RWPE2 (cell line): ENCODE measurements at regions not wholly inside any gene's neighbourhood (a gene's known extent, or its start where the extent isn't known, plus 50 kb on each side); places are given as distances from the start of the nearest gene placed in this dataset.

ENCODE experiments used
- ATAC-seq: fragments of 200-7000 bp; cut with Tn5 transposase; 3 replicates; pipeline ENCODE4 v1.9.1; 2021; ENCODE audit warnings: low read depth
- DNase-seq: peaks from one replicate; pipeline ENCODE4 v3.0.0-alpha.2; 2020; ENCODE audit warnings: low spot score
- H3K27ac ChIP-seq: fragments of 450-650 bp; 2 replicates; pipeline ENCODE4 v1.5.1; 2017; ENCODE audit warnings: mild to moderate bottlenecking; ENCODE audit not compliant: poor library complexity, severe bottlenecking
- H3K27me3 ChIP-seq: fragments of 250-450 bp; sonication (Bioruptor Pico); 2 replicates; pipeline ENCODE4 v1.5.1; 2021; ENCODE audit warnings: mild to moderate bottlenecking, moderate library complexity; ENCODE audit not compliant: insufficient read depth, poor library complexity, severe bottlenecking
- H3K36me3 ChIP-seq: fragments of 250-450 bp; sonication (Bioruptor Pico); 2 replicates; pipeline ENCODE4 v1.5.1; 2020; ENCODE audit warnings: low read depth, mild to moderate bottlenecking, moderate library complexity
- H3K4me1 ChIP-seq: fragments of 250-450 bp; sonication (Bioruptor Pico); 2 replicates; pipeline ENCODE4 v1.5.1; 2021; ENCODE audit warnings: mild to moderate bottlenecking, moderate library complexity; ENCODE audit not compliant: insufficient read depth, poor library complexity, severe bottlenecking
- H3K4me3 ChIP-seq: fragments of 250-450 bp; sonication (Bioruptor Pico); 2 replicates; pipeline ENCODE4 v1.5.1; 2021; ENCODE audit warnings: mild to moderate bottlenecking, moderate library complexity; ENCODE audit not compliant: severe bottlenecking
- H3K9me3 ChIP-seq: fragments of 250-450 bp; sonication (Bioruptor Pico); 2 replicates; pipeline ENCODE4 v1.5.1; 2021; ENCODE audit warnings: mild to moderate bottlenecking, moderate library complexity; ENCODE audit not compliant: severe bottlenecking
- TF ChIP-seq, protein P1 (sequence below): fragments of 450-650 bp; IDR thresholded peaks from one replicate; pipeline ENCODE4 v1.5.1; 2017; ENCODE audit warnings: mild to moderate bottlenecking, moderate library complexity; ENCODE audit not compliant: poor library complexity, severe bottlenecking

DNA sequence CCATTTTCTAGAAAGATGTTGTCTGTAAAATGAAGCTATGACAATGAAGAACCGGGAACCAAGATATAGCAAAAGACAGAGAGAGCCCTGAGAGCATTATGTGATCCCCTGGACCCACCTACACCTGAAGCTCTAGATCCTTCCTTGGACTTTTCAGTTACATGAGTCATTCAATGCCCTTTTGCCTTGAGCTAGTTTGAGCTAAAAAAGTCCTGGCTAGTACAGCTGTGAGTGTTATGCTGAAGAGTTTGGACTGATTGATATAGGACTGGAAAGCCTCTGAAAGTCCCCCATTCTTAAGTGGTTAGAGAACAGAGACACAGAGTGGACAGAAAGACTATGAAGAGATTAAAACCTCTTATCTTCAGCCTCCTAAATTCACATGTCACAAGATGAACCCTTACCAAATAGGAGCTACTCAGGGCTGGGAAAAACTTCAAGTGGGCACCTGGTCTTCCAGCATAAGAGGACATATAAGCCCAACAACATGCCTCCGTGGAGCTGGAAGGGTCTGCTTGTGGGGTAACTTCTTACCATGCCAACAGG, 386.8 kb upstream of the NFE2L3 start:
- Histone ChIP-seq H3K27me3 (no peaks in the 10 kb centered on the region), H3K36me3 (no peaks in the 10 kb centered on the region), H3K9me3 (no peaks in the 10 kb centered on the region), H3K4me3 (no peak overlapping the region), H3K4me1 (no peaks in the 10 kb centered on the region), H3K27ac (no peak overlapping the region)
- TF ChIP-seq, protein P1, sequence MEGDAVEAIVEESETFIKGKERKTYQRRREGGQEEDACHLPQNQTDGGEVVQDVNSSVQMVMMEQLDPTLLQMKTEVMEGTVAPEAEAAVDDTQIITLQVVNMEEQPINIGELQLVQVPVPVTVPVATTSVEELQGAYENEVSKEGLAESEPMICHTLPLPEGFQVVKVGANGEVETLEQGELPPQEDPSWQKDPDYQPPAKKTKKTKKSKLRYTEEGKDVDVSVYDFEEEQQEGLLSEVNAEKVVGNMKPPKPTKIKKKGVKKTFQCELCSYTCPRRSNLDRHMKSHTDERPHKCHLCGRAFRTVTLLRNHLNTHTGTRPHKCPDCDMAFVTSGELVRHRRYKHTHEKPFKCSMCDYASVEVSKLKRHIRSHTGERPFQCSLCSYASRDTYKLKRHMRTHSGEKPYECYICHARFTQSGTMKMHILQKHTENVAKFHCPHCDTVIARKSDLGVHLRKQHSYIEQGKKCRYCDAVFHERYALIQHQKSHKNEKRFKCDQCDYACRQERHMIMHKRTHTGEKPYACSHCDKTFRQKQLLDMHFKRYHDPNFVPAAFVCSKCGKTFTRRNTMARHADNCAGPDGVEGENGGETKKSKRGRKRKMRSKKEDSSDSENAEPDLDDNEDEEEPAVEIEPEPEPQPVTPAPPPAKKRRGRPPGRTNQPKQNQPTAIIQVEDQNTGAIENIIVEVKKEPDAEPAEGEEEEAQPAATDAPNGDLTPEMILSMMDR, result no peak
- DNase-seq (no peak), ATAC-seq (no peak)

DNA sequence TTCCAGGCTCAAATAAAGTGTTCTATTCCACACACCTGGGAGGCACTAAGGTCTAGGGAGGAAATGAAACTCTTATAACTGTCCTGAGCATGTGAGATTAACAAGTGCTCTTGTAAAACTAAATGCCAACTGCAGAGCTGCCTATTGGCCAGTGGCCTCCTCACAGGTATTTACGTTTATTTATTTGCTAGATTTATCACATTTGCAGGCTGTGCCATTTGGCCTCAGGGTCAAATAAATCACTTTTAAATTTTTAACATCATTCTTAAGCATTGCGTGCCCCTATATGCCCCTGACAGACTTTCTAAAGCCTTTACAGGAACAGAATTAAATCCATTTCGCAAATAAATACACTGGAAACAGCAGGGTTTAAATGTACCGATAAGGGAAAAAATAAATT, 381.8 kb upstream of the NFE2L3 start:
- no peak overlapping the region for H3K4me3 ChIP-seq
- H3K27me3 ChIP-seq, result no peaks in the 10 kb centered on the region
- H3K27ac ChIP-seq, result no peak overlapping the region
- no peaks in the 10 kb centered on the region for H3K36me3 ChIP-seq
- no peaks in the 10 kb centered on the region for H3K9me3 ChIP-seq
- no peak for DNase-seq
- H3K4me1 ChIP-seq, result no peaks in the 10 kb centered on the region
- TF ChIP-seq, protein P1, result no peak
- ATAC-seq, result no peak

DNA sequence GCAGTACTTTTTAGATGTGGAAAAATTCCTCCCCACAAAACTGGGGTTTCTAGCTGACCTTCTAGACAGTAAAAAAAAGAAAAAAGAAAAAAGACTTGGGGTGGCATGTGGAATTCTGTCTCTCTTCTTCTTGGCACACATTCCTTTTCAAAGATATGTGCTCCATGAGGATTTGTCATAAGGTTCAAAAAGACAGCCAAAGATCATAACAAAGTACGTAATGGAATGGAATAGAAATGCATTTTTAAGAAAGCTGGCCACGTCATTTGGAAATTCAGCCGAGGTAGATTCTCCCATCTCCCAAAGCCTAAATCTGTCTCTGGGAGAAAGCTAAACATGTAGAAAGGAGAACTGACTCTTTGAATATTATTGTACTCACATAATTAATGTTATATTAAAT, 381.3 kb upstream of the NFE2L3 start:
- no peaks in the 10 kb centered on the region for H3K27me3 ChIP-seq
- DNase-seq, result no peak
- TF ChIP-seq, protein P1, result no peak
- H3K36me3 ChIP-seq, result no peaks in the 10 kb centered on the region
- H3K4me1 ChIP-seq, result no peaks in the 10 kb centered on the region
- H3K27ac ChIP-seq, result no peak overlapping the region
- no peak for ATAC-seq
- H3K9me3 ChIP-seq, result no peaks in the 10 kb centered on the region
- no peak overlapping the region for H3K4me3 ChIP-seq

DNA sequence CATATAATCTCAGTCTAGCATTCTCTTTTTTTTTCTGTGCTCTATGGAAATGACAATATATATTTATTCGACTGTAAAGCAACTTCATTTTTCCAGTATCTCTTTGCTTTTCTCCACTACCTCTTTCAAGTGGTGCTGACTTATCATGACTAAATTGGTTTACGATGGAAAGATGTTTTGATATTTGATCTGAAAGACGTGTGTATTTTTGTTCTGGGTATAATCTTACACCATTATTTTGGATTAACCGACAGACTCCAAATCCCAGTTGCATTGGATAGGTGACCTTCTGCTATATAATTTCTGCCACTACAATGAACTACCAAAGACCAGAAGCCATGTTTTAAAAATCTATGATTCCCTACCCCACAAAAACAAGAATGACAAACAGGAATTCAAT, 380.5 kb upstream of the NFE2L3 start:
- Histone ChIP-seq H3K4me1 (no peaks in the 10 kb centered on the region), H3K9me3 (no peaks in the 10 kb centered on the region), H3K27me3 (no peaks in the 10 kb centered on the region), H3K27ac (no peak overlapping the region), H3K36me3 (no peaks in the 10 kb centered on the region), H3K4me3 (no peak overlapping the region)
- no peak for DNase-seq
- ATAC-seq, result no peak
- TF ChIP-seq, protein P1, result no peak

DNA sequence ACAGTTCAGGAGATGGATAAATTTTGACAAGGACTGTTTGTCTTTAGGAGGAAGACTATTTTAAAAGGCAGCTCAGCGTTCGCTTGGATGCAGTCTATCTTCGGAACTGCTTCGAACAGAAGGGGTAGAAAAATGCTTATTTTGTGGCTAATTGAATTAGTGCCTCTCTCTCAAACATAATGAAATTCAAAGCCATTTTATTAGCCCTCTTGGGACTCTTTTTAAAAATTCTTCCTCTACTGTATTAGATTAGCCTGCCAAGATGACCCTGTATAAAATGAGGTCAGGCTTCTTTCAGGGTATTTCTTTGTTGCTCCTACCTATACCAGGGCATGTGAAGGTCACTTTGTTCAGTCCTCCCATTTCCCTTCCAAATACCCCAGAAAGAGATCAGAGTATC, 379.2 kb upstream of the NFE2L3 start:
- TF ChIP-seq, protein P1, result no peak
- no peak for ATAC-seq

More for the DNA sequence above, 379.2 kb upstream of the NFE2L3 start:
- Histone ChIP-seq H3K27ac (no peak overlapping the region), H3K9me3 (no peaks in the 10 kb centered on the region), H3K27me3 (no peaks in the 10 kb centered on the region), H3K36me3 (no peaks in the 10 kb centered on the region), H3K4me1 (no peaks in the 10 kb centered on the region), H3K4me3 (no peak overlapping the region)
- no peak for DNase-seq
